Mammary epithelial cell (primary cell): ENCODE measurements at regions not wholly inside any gene's neighbourhood (a gene's known extent, or its start where the extent isn't known, plus 50 kb on each side); places are given as distances from the start of the nearest gene placed in this dataset.

ENCODE experiments used
- EZH2 ChIP-seq: IDR thresholded peaks from 2 replicates; pipeline ENCODE4 v1.6.1; 2012; ENCODE audit warnings: low read length, inconsistent platforms, borderline replicate concordance
- TF ChIP-seq, protein P1 (sequence below), 2 donors: IDR thresholded peaks in 1 of 2; conservative IDR thresholded peaks in 1 of 2; 2 replicates each; pipeline ENCODE4 v1.5.1; 2011 to 2012; ENCODE audit warnings: inconsistent platforms in 2 of 2, low read length in 2 of 2, mild to moderate bottlenecking in 2 of 2, control low read depth in 1 of 2, low read depth in 1 of 2; ENCODE audit not compliant: insufficient read depth in 1 of 2; ENCODE audit errors: extremely low read depth in 1 of 2

DNA sequence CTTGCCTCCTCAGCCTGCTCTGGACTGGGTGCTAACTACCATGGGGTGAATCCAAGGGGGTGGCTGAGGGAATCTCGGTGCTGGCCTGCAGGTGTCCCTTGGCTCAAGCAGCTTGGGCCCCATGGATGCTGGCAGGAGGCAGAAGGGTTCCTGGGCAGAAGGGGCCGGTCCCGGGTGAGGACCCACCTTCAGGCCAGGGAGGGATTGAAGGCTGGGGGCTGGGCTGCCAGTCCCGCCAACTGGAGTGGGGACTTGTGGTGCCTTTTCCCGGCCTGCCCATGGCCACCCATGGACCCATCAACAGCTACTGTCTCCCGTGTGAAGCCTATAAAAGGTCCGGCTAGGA lies 550.1 kb downstream of the SLC6A15 start:
- TF ChIP-seq, protein P1, sequence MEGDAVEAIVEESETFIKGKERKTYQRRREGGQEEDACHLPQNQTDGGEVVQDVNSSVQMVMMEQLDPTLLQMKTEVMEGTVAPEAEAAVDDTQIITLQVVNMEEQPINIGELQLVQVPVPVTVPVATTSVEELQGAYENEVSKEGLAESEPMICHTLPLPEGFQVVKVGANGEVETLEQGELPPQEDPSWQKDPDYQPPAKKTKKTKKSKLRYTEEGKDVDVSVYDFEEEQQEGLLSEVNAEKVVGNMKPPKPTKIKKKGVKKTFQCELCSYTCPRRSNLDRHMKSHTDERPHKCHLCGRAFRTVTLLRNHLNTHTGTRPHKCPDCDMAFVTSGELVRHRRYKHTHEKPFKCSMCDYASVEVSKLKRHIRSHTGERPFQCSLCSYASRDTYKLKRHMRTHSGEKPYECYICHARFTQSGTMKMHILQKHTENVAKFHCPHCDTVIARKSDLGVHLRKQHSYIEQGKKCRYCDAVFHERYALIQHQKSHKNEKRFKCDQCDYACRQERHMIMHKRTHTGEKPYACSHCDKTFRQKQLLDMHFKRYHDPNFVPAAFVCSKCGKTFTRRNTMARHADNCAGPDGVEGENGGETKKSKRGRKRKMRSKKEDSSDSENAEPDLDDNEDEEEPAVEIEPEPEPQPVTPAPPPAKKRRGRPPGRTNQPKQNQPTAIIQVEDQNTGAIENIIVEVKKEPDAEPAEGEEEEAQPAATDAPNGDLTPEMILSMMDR (conservative IDR thresholded peaks at IDR 0.05 in 1 of 2, IDR thresholded peaks at IDR 0.05 in 1 of 2; ENCODE audit: extremely low read depth in 1 of 2, insufficient read depth in 1 of 2, low read depth in 1 of 2, low read length in 2 of 2), result no peak
- no peak for TF ChIP-seq EZH2
